HFFc6 (cell line): ENCODE measurements at regions not wholly inside any gene's neighbourhood (a gene's known extent, or its start where the extent isn't known, plus 50 kb on each side); places are given as distances from the start of the nearest gene placed in this dataset.
A peak's percentile ranks its signal among the peaks of the same experiment; 100 is the strongest.

Source experiments
- DNase-seq: peaks from one replicate; pipeline ENCODE4 v3.0.0-alpha.2; 2018
- H3K27ac Mint-ChIP-seq: 2 replicates; pipeline ENCODE4 v1.8.0; 2020; ENCODE audit warnings: mild to moderate bottlenecking, mixed read lengths
- H3K27me3 Mint-ChIP-seq: 2 replicates; pipeline ENCODE4 v1.8.0; 2021; ENCODE audit warnings: mild to moderate bottlenecking, moderate library complexity, mixed read lengths; ENCODE audit not compliant: insufficient read depth
- H3K36me3 Mint-ChIP-seq: 2 replicates; pipeline ENCODE4 v1.8.0; 2021; ENCODE audit warnings: low read depth, mixed read lengths
- H3K4me1 Mint-ChIP-seq: 2 replicates; pipeline ENCODE4 v1.8.0; 2020; ENCODE audit warnings: low read depth, mixed read lengths
- H3K4me3 Mint-ChIP-seq: 2 replicates; pipeline ENCODE4 v1.8.0; 2020; ENCODE audit warnings: mild to moderate bottlenecking, moderate library complexity, mixed read lengths
- H3K9me3 Mint-ChIP-seq: 2 replicates; pipeline ENCODE4 v1.8.0; 2020; ENCODE audit warnings: mild to moderate bottlenecking, mixed read lengths
- CTCF ChIP-seq: fragments of 200-600 bp; sonication (generic); IDR thresholded peaks from 2 replicates; pipeline ENCODE4 v1.5.0; 2021; ENCODE audit warnings: antibody characterized with exemption, mild to moderate bottlenecking

GRCh38 chr21:38993561-38993960 is 187.8 kb downstream of the ETS2 start:
- Mint-ChIP-seq H3K9me3 (no peaks in the 10 kb centered on the region), H3K27me3 (peaks cover 21% of the 10 kb centered on the region), H3K4me3 (peak overlapping the region; percentile 28), H3K27ac (peak overlapping the region; percentile 16), H3K4me1 (peaks cover 48% of the 10 kb centered on the region), H3K36me3 (no peaks in the 10 kb centered on the region)
- TF ChIP-seq CTCF = no peak
- DNase-seq = peak; percentile 80

- Mint-ChIP-seq H3K27ac (no peak overlapping the region), H3K4me1 (peaks cover 48% of the 10 kb centered on the region), H3K9me3 (no peaks in the 10 kb centered on the region), H3K36me3 (no peaks in the 10 kb centered on the region), H3K27me3 (peaks cover 21% of the 10 kb centered on the region), H3K4me3 (no peak overlapping the region)
- no peak for DNase-seq
- no peak for TF ChIP-seq CTCF
These were observed 187.0 kb downstream of the ETS2 start for GRCh38 chr21:38992737-38993136.

DNA sequence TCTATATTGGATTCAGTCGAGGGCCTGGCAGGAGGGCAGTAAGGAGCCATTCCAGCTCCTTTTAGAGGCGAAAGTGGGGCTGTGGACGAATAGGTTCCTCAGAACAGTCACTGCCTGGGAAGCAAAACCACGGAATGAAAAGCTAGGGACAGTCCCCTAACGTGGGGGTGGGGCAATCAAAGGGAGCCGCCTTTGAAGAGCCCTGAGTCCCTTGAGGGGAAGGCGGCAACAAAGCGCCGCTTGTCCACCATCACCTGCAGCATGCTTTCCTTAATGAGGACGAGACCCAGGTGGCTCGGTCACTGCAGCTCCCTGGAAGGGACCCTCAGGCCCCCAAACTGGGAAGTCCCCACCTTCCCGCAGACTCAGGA is 184.7 kb downstream of the ETS2 start:
- Mint-ChIP-seq H3K4me3 (no peak overlapping the region), H3K4me1 (peaks cover 57% of the 10 kb centered on the region), H3K9me3 (no peaks in the 10 kb centered on the region), H3K27me3 (peaks cover 24% of the 10 kb centered on the region), H3K36me3 (no peaks in the 10 kb centered on the region), H3K27ac (no peak overlapping the region)
- no peak for DNase-seq
- TF ChIP-seq CTCF = no peak

GRCh38 chr21:38989745-38990423 is 184.2 kb downstream of the ETS2 start:
- Mint-ChIP-seq H3K36me3 (no peaks in the 10 kb centered on the region), H3K9me3 (no peaks in the 10 kb centered on the region), H3K27me3 (peaks cover 24% of the 10 kb centered on the region), H3K4me3 (peak overlapping the region; percentile 70), H3K4me1 (peaks cover 60% of the 10 kb centered on the region), H3K27ac (peak overlapping the region; percentile 19; the same call in 1 of the 2 replicates)
- peak; percentile 39 for DNase-seq
- no peak for TF ChIP-seq CTCF

GRCh38 chr21:38989379-38989744 is 183.6 kb downstream of the ETS2 start:
- no peak for DNase-seq
- H3K9me3 Mint-ChIP-seq = no peaks in the 10 kb centered on the region
- no peak for TF ChIP-seq CTCF
- H3K36me3 Mint-ChIP-seq = no peaks in the 10 kb centered on the region
- H3K27me3 Mint-ChIP-seq = peaks cover 24% of the 10 kb centered on the region
- peak overlapping the region; percentile 19; the same call in 1 of the 2 replicates for H3K27ac Mint-ChIP-seq
- peaks cover 60% of the 10 kb centered on the region for H3K4me1 Mint-ChIP-seq
- H3K4me3 Mint-ChIP-seq = peak overlapping the region; percentile 70
